ENCODE measurements at regions not wholly inside any gene's neighbourhood (a gene's known extent, or its start where the extent isn't known, plus 50 kb on each side); places are given as distances from the start of the nearest gene placed in this dataset.

- TF ChIP-seq SP2 (IDR thresholded peaks at IDR 0.05; ENCODE audit: low read length) (no peak), TEAD4 (IDR thresholded peaks at IDR 0.05; ENCODE audit: low read depth, low read length) (no peak), HDAC6 (IDR thresholded peaks at IDR 0.05; ENCODE audit: low read depth, low read length) (no peak)
Observed at GRCh38 chrX:99398545-99398944, 1011.5 kb downstream of the PCDH19 start (continued).

All from H1 (cell line).